ENCODE measurements at regions not wholly inside any gene's neighbourhood (a gene's known extent, or its start where the extent isn't known, plus 50 kb on each side); places are given as distances from the start of the nearest gene placed in this dataset.

DNA sequence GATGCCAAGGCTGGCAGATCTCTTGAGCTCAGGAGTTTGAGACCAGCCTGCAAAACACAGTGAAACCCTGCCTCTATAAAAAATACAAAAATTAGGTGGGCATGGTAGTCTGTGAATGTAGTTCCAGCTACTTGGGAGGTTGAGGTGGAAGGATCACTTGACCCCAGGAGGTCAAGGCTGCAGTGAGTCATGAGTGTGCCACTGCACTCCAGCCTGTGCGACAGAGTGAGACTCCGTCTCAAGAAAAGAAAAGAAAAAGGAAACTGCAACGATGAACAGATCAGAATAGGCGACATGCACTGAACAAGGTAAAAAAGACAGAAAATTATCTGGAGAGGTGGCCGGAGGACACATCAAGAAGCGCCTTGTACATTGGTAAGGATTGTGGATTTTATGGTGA is 273.7 kb upstream of the AMIGO2 start:
- TF ChIP-seq POLR2A (IDR thresholded peaks at IDR 0.05), result no peak
- TF ChIP-seq, protein P1, sequence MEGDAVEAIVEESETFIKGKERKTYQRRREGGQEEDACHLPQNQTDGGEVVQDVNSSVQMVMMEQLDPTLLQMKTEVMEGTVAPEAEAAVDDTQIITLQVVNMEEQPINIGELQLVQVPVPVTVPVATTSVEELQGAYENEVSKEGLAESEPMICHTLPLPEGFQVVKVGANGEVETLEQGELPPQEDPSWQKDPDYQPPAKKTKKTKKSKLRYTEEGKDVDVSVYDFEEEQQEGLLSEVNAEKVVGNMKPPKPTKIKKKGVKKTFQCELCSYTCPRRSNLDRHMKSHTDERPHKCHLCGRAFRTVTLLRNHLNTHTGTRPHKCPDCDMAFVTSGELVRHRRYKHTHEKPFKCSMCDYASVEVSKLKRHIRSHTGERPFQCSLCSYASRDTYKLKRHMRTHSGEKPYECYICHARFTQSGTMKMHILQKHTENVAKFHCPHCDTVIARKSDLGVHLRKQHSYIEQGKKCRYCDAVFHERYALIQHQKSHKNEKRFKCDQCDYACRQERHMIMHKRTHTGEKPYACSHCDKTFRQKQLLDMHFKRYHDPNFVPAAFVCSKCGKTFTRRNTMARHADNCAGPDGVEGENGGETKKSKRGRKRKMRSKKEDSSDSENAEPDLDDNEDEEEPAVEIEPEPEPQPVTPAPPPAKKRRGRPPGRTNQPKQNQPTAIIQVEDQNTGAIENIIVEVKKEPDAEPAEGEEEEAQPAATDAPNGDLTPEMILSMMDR (IDR thresholded peaks at IDR 0.05), result no peak
